ENCODE measurements at regions not wholly inside any gene's neighbourhood (a gene's known extent, or its start where the extent isn't known, plus 50 kb on each side); places are given as distances from the start of the nearest gene placed in this dataset.

GRCh38 chr3:67898916-67899315 lies 244.5 kb upstream of the SUCLG2 start:
- DNase-seq (no peak), ATAC-seq (no peak)
- TF ChIP-seq, protein P1, sequence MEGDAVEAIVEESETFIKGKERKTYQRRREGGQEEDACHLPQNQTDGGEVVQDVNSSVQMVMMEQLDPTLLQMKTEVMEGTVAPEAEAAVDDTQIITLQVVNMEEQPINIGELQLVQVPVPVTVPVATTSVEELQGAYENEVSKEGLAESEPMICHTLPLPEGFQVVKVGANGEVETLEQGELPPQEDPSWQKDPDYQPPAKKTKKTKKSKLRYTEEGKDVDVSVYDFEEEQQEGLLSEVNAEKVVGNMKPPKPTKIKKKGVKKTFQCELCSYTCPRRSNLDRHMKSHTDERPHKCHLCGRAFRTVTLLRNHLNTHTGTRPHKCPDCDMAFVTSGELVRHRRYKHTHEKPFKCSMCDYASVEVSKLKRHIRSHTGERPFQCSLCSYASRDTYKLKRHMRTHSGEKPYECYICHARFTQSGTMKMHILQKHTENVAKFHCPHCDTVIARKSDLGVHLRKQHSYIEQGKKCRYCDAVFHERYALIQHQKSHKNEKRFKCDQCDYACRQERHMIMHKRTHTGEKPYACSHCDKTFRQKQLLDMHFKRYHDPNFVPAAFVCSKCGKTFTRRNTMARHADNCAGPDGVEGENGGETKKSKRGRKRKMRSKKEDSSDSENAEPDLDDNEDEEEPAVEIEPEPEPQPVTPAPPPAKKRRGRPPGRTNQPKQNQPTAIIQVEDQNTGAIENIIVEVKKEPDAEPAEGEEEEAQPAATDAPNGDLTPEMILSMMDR (IDR thresholded peaks at IDR 0.05): no peak
- H3K27ac ChIP-seq: no peak overlapping the region
- no peaks in the 10 kb centered on the region for H3K4me1 ChIP-seq
- H3K9me3 ChIP-seq: no peaks in the 10 kb centered on the region
- H3K27me3 ChIP-seq (ENCODE audit: insufficient read depth in 3 of 3, low read length in 2 of 3): no peaks in the 10 kb centered on the region
- no peaks in the 10 kb centered on the region for H3K36me3 ChIP-seq (ENCODE audit: insufficient read depth in 1 of 2, low read depth in 1 of 2)
- intact Hi-C loops (cut with DNase I): no loop called here
- no peak overlapping the region for H3K4me3 ChIP-seq
- 71 to 78% (median 75%) methylated on average over 1 of the region's 1 CpG for WGBS, 3 donors

DNA sequence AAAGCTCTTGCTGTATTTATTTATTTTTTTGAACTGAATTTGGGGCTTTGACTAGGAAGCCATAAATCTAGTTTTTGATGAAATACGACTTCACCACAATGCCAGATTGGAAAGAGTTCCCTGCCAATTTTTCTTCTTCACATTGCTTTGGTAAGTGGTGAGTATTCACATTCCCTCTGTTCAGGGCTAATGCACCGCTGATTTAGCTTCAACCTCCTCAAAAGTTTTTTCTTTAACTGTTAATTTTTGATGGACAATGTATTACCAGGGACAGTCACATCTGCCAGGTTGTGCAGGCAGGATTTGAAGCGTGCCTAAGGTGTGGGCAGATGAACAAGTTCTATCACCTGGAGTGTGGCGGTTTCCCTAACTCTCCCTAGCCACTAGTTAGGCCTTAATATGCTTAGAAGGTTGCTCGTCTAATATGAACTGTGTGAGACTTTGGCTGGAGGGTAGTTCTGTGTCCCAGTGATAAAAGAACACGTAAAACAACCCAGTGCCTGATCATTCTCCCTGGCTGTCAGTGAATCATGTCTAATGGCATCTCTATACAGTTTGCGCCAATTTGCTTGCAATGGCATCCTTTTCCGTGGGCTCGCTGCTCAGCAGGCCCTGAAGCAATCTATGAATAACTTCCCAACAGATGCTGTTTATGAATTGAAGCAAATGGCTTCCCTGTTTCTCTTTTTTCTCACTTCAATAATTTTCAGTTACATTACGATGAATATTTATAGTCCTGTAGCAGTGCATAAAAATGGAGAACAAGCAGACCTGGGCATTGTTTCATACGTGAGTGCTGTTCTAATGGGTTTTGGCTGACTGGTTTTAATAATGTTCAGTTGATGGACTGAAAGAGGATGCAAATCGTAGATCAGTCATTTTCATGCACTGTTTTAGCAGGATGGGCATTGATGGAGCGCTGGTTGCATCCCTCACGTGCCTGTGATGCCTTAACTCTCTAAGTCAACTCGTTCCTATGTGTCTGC lies 243.2 kb upstream of the SUCLG2 start:
- intact Hi-C loops (cut with DNase I): no loop called here
- Histone ChIP-seq H3K27ac (no peak overlapping the region), H3K4me1 (no peaks in the 10 kb centered on the region), H3K4me3 (no peak overlapping the region), H3K9me3 (no peaks in the 10 kb centered on the region), H3K27me3 (ENCODE audit: insufficient read depth in 3 of 3, low read length in 2 of 3) (no peaks in the 10 kb centered on the region), H3K36me3 (ENCODE audit: insufficient read depth in 1 of 2, low read depth in 1 of 2) (no peaks in the 10 kb centered on the region)
- 84 to 87% (median 86%) methylated on average over 15 of the region's 15 CpGs for WGBS, 3 donors
- no peak for DNase-seq
- ATAC-seq: no peak
- TF ChIP-seq, protein P1 (IDR thresholded peaks at IDR 0.05): no peak

DNA sequence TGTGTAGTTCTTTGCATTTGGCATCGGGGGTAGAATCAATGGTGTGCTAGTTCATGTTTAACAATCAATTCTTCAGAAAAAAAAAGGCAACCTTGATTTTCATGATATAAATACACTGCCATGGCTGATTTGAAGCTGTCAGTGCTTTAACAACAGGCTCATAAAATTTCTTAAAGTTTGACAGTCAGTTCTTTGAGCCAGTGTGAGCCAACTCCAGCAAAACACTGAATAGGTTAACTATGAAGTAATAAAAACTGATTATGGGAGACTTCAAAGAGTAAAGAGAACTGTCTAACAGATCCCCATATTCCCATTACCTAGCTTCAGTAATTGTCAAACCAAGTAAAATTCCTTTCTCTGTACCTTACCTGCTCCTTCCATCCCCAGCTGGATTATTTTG lies 241.7 kb upstream of the SUCLG2 start:
- Histone ChIP-seq H3K36me3 (ENCODE audit: insufficient read depth in 1 of 2, low read depth in 1 of 2) (no peaks in the 10 kb centered on the region), H3K27ac (no peak overlapping the region), H3K9me3 (no peaks in the 10 kb centered on the region), H3K4me1 (no peaks in the 10 kb centered on the region), H3K27me3 (ENCODE audit: insufficient read depth in 3 of 3, low read length in 2 of 3) (no peaks in the 10 kb centered on the region), H3K4me3 (no peak overlapping the region)
- intact Hi-C loops (cut with DNase I): no loop called here
- DNase-seq (no peak), ATAC-seq (no peak)
- TF ChIP-seq, protein P1 (IDR thresholded peaks at IDR 0.05): no peak
- 77 to 94% (median 80%) methylated on average over 1 of the region's 1 CpG for WGBS, 3 donors

DNA sequence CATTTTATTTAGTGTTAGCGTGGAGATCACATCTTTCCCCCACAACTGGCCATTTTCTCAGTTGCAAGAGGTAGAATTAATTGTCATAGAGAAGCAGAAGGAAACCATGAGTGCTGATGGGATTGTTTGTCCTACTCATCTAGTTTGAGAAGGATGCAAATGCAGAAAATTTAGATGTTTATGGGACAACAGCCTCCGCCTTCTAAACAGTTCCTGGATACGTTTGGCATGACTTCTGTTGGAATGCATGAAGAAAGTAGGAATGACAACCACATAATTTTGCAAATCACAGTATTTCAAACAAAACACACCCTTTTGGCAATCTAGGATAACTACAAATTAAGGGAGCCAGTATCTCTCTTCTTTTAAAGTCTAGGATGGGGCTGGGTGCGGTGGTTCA lies 240.1 kb upstream of the SUCLG2 start:
- TF ChIP-seq, protein P1 (IDR thresholded peaks at IDR 0.05): no peak
- Histone ChIP-seq H3K27ac (no peak overlapping the region), H3K9me3 (peaks cover 9% of the 10 kb centered on the region), H3K27me3 (ENCODE audit: insufficient read depth in 3 of 3, low read length in 2 of 3) (no peaks in the 10 kb centered on the region), H3K36me3 (ENCODE audit: insufficient read depth in 1 of 2, low read depth in 1 of 2) (no peaks in the 10 kb centered on the region), H3K4me1 (no peaks in the 10 kb centered on the region), H3K4me3 (no peak overlapping the region)
- intact Hi-C loops (cut with DNase I): no loop called here
- no peak for ATAC-seq
- DNase-seq: no peak
- WGBS, 3 donors: 72 to 84% (median 73%) methylated on average over 4 of the region's 4 CpGs
